H9 (cell line): ENCODE measurements at regions not wholly inside any gene's neighbourhood (a gene's known extent, or its start where the extent isn't known, plus 50 kb on each side); places are given as distances from the start of the nearest gene placed in this dataset.

ENCODE experiments used
- DNase-seq: peaks from one replicate; pipeline ENCODE4 v3.0.0-alpha.2; 2017
- H2AFZ ChIP-seq: one replicate; pipeline ENCODE4 v1.6.1; 2013; ENCODE audit warnings: mild to moderate bottlenecking, low read length, control low read depth, moderate library complexity
- H2AK5ac ChIP-seq: 2 replicates; pipeline ENCODE4 v1.6.1; 2013; ENCODE audit warnings: low read length, control low read depth, mixed read lengths; ENCODE audit not compliant: insufficient read length
- H2BK120ac ChIP-seq: one replicate; pipeline ENCODE4 v1.6.1; 2013; ENCODE audit warnings: low read depth, mild to moderate bottlenecking, low read length, control low read depth, inconsistent platforms; ENCODE audit not compliant: poor library complexity, severe bottlenecking
- H2BK12ac ChIP-seq: 2 replicates; pipeline ENCODE4 v1.6.1; 2013; ENCODE audit warnings: low read length, control low read depth, mixed read lengths, low read depth; ENCODE audit not compliant: insufficient read length
- H2BK15ac ChIP-seq: 2 replicates; pipeline ENCODE4 v1.6.1; 2013; ENCODE audit warnings: low read depth, low read length, control low read depth
- H2BK20ac ChIP-seq: one replicate; pipeline ENCODE4 v1.6.1; 2013; ENCODE audit warnings: low read depth, mild to moderate bottlenecking, low read length, control low read depth, inconsistent platforms; ENCODE audit not compliant: poor library complexity, severe bottlenecking
- H2BK5ac ChIP-seq: 2 replicates; pipeline ENCODE4 v1.6.1; 2013; ENCODE audit warnings: low read length, control low read depth, mixed read lengths; ENCODE audit not compliant: insufficient read length
- H3K14ac ChIP-seq: 2 replicates; pipeline ENCODE4 v1.6.1; 2013; ENCODE audit warnings: low read length, control low read depth; ENCODE audit not compliant: insufficient read depth
- H3K18ac ChIP-seq: 2 replicates; pipeline ENCODE4 v1.6.1; 2013; ENCODE audit warnings: low read depth, mild to moderate bottlenecking, mixed read lengths, low read length, control low read depth; ENCODE audit not compliant: insufficient read length
- H3K23ac ChIP-seq: 2 replicates; pipeline ENCODE4 v1.6.1; 2013; ENCODE audit warnings: low read length, control low read depth, mixed read lengths, low read depth; ENCODE audit not compliant: insufficient read length
- H3K23me2 ChIP-seq: 2 replicates; pipeline ENCODE4 v1.6.1; 2013; ENCODE audit warnings: low read depth, mild to moderate bottlenecking, mixed read lengths, low read length, control low read depth; ENCODE audit not compliant: insufficient read length, poor library complexity, severe bottlenecking
- H3K27ac ChIP-seq: 2 replicates; pipeline ENCODE4 v1.5.1; 2013; ENCODE audit warnings: low read length, control low read depth, mixed read lengths, low read depth; ENCODE audit not compliant: insufficient read length
- H3K27me3 ChIP-seq: 2 replicates; pipeline ENCODE4 v1.6.1; 2013; ENCODE audit warnings: low read length, control low read depth, inconsistent platforms; ENCODE audit not compliant: insufficient read depth
- H3K4ac ChIP-seq: 2 replicates; pipeline ENCODE4 v1.6.1; 2013; ENCODE audit warnings: low read depth, mild to moderate bottlenecking, control low read depth, inconsistent platforms, low read length, moderate library complexity
- H3K4me1 ChIP-seq: 2 replicates; pipeline ENCODE4 v1.6.1; 2013; ENCODE audit warnings: low read length, control low read depth, inconsistent platforms; ENCODE audit not compliant: insufficient read depth
- H3K4me2 ChIP-seq: 2 replicates; pipeline ENCODE4 v1.6.1; 2013; ENCODE audit warnings: low read length, control low read depth, mixed read lengths; ENCODE audit not compliant: insufficient read length, insufficient read depth
- H3K56ac ChIP-seq: 2 replicates; pipeline ENCODE4 v1.6.1; 2013; ENCODE audit warnings: low read depth, mild to moderate bottlenecking, mixed read lengths, low read length, control low read depth; ENCODE audit not compliant: insufficient read length
- H3K79me1 ChIP-seq: 2 replicates; pipeline ENCODE4 v1.6.1; 2013; ENCODE audit warnings: low read depth, mild to moderate bottlenecking, moderate library complexity, low read length, control low read depth, inconsistent platforms; ENCODE audit not compliant: insufficient read depth, poor library complexity, severe bottlenecking
- H3K79me2 ChIP-seq: 2 replicates; pipeline ENCODE4 v1.6.1; 2013; ENCODE audit warnings: low read length, control low read depth, inconsistent platforms; ENCODE audit not compliant: insufficient read depth
- H3K9ac ChIP-seq: 2 replicates; pipeline ENCODE4 v1.6.1; 2013; ENCODE audit warnings: low read length, control low read depth, mixed read lengths; ENCODE audit not compliant: insufficient read length; ENCODE audit errors: extremely low read depth
- H3K9me3 ChIP-seq: one replicate; pipeline ENCODE4 v1.6.1; 2013; ENCODE audit warnings: low read depth, low read length, inconsistent platforms; ENCODE audit not compliant: control insufficient read depth
- H3T11ph ChIP-seq: one replicate; pipeline ENCODE4 v1.6.1; 2013; ENCODE audit warnings: mild to moderate bottlenecking, low read length, control low read depth, inconsistent platforms
- H4K20me1 ChIP-seq: one replicate; pipeline ENCODE4 v1.6.1; 2013; ENCODE audit not compliant: control insufficient read depth, insufficient read length, insufficient read depth
- H4K5ac ChIP-seq: 2 replicates; pipeline ENCODE4 v1.6.1; 2013; ENCODE audit warnings: low read depth, mild to moderate bottlenecking, mixed read lengths, low read length, control low read depth; ENCODE audit not compliant: insufficient read length
- H4K8ac ChIP-seq: replicated peaks from 2 replicates; pipeline ENCODE4 v1.6.1; 2013; ENCODE audit warnings: low read length, control low read depth, mixed read lengths, low read depth; ENCODE audit not compliant: insufficient read length
- H4K91ac ChIP-seq: 2 replicates; pipeline ENCODE4 v1.6.1; 2013; ENCODE audit warnings: low read depth, mild to moderate bottlenecking, moderate library complexity, mixed read lengths, low read length, control low read depth; ENCODE audit not compliant: insufficient read length
- H3K27ac Mint-ChIP-seq, 3 experiments: 2 replicates in 2 of 3; 3 replicates in 1 of 3; pipeline ENCODE4 v1.8.0; 2020 to 2021; ENCODE audit warnings: mixed read lengths in 3 of 3, mild to moderate bottlenecking in 1 of 3, moderate library complexity in 1 of 3
- H3K27me3 Mint-ChIP-seq: 2 replicates; pipeline ENCODE4 v1.8.0; 2021; ENCODE audit warnings: low read depth, mild to moderate bottlenecking, moderate library complexity, mixed read lengths
- H3K36me3 Mint-ChIP-seq, 3 experiments: 2 replicates in 2 of 3; 3 replicates in 1 of 3; pipeline ENCODE4 v1.8.0; 2020 to 2021; ENCODE audit warnings: low read depth in 3 of 3, mixed read lengths in 3 of 3; ENCODE audit not compliant: insufficient read depth in 1 of 3
- H3K4me1 Mint-ChIP-seq, 2 experiments: 2 replicates each; pipeline ENCODE4 v1.8.0; 2020; ENCODE audit warnings: mixed read lengths in 2 of 2
- H3K4me3 Mint-ChIP-seq, 2 experiments: 2 replicates in 1 of 2; 3 replicates in 1 of 2; pipeline ENCODE4 v1.8.0; 2020 to 2021; ENCODE audit warnings: mild to moderate bottlenecking in 2 of 2, mixed read lengths in 2 of 2, moderate library complexity in 1 of 2
- H3K9me3 Mint-ChIP-seq, 2 experiments: 2 replicates in 1 of 2; 3 replicates in 1 of 2; pipeline ENCODE4 v1.8.0; 2020; ENCODE audit warnings: mild to moderate bottlenecking in 2 of 2, mixed read lengths in 2 of 2, moderate library complexity in 1 of 2
- WGBS: extraction: QIAGEN DNeasy Blood & Tissue Kit; methylation state at CpG from one replicate; pipeline ENCODE4 v1.1.7; 2013; ENCODE audit warnings: missing lambda C conversion rate, low lambda C conversion rate, mixed read lengths; ENCODE audit not compliant: insufficient read length; ENCODE audit errors: extremely low coverage; 5-methylcytosine and 5-hydroxymethylcytosine counted together
- TF ChIP-seq, protein P1 (sequence below): fragments of 200-600 bp; sonication (generic); conservative IDR thresholded peaks from 3 replicates; pipeline ENCODE4 v1.8.0; 2021; ENCODE audit warnings: antibody characterized with exemption, mild to moderate bottlenecking

DNA sequence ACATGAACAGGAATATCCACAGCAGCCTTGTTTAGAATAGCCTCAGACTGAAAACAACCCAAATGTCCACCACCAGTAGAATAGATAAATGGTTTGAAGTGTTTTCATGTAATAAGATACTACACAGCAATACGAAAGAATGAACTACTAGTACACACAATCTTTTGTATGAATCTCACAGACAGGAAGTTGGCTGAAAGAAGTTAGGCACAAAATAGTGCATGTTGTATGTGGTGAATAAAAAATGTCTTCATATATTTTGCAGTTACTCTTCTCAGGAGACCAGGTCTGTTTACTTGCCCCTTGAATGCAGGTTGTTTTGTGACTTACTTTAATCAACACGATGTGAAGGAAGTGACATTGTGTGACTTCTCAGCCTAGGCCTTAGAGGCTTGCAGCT, 75.9 kb upstream of the LEF1 start:
- Mint-ChIP-seq H3K9me3 (peaks cover 0 to 6% of the 10 kb centered on the region in 2 experiments; a peak in 2 of 5 replicates), H3K4me3 (no peak overlapping the region), H3K36me3 (peaks cover 0 to 5% (median 1%) of the 10 kb centered on the region in 3 experiments; a peak in 2 of 7 replicates), H3K27me3 (peaks cover 4% of the 10 kb centered on the region), H3K27ac (no peak overlapping the region), H3K4me1 (peaks cover 7 to 9% of the 10 kb centered on the region in 2 experiments)
- Histone ChIP-seq H3K14ac (no peak overlapping the region), H4K20me1 (no peaks in the 10 kb centered on the region), H3K4ac (no peak overlapping the region), H2AK5ac (no peak overlapping the region), H3K27me3 (no peaks in the 10 kb centered on the region), H2BK120ac (no peak overlapping the region), H2BK20ac (no peak overlapping the region), H3K18ac (no peak overlapping the region), H2BK5ac (no peak overlapping the region), H4K5ac (no peak overlapping the region), H3K79me1 (no peaks in the 10 kb centered on the region), H3T11ph (no peak overlapping the region), H3K9ac (no peak overlapping the region), H3K23me2 (no peaks in the 10 kb centered on the region), H2BK15ac (no peak overlapping the region), H3K27ac (no peak overlapping the region), H3K9me3 (no peaks in the 10 kb centered on the region), H3K56ac (no peak overlapping the region), H3K4me2 (no peak overlapping the region), H4K91ac (no peak overlapping the region), H2BK12ac (no peak overlapping the region), H2AFZ (no peak overlapping the region), H3K79me2 (no peaks in the 10 kb centered on the region), H3K4me1 (no peaks in the 10 kb centered on the region), H3K23ac (no peak overlapping the region), H4K8ac (no peak overlapping the region)
- WGBS: no CpG with 5 or more reads among the region's 2 CpGs
- TF ChIP-seq, protein P1, sequence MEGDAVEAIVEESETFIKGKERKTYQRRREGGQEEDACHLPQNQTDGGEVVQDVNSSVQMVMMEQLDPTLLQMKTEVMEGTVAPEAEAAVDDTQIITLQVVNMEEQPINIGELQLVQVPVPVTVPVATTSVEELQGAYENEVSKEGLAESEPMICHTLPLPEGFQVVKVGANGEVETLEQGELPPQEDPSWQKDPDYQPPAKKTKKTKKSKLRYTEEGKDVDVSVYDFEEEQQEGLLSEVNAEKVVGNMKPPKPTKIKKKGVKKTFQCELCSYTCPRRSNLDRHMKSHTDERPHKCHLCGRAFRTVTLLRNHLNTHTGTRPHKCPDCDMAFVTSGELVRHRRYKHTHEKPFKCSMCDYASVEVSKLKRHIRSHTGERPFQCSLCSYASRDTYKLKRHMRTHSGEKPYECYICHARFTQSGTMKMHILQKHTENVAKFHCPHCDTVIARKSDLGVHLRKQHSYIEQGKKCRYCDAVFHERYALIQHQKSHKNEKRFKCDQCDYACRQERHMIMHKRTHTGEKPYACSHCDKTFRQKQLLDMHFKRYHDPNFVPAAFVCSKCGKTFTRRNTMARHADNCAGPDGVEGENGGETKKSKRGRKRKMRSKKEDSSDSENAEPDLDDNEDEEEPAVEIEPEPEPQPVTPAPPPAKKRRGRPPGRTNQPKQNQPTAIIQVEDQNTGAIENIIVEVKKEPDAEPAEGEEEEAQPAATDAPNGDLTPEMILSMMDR: no peak
- DNase-seq: no peak
